ENCODE measurements at regions not wholly inside any gene's neighbourhood (a gene's known extent, or its start where the extent isn't known, plus 50 kb on each side); places are given as distances from the start of the nearest gene placed in this dataset.

DNA sequence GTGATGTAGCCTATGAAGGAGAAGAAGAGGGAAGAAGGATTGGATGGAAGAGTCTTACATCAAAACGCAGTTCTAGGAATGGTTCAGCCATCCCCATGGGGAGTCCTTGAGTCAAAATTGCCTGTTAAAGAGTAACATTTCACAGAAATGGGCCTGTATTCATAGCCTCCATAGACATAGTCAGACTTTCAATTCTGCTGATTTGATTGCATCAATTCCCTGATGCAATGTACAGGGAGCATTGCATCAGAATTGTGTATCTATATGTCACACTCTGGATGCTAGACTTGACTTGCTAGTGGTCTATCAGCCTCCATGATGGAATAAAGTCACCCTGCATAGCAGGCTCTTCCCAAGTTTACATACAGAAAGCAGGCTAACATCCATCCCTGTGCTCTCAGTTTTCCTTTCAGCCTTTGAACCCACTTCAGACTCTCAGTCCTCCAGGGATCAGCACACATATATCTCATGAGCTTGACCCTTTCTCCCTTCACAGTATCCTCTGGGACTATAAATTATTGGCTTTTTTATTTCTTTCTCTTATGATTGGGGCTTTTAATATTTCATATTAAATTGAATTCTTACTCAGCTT is 1111.7 kb upstream of the B3GALT2 start:
- no peaks in the 10 kb centered on the region for H3K36me3 ChIP-seq
- TF ChIP-seq, protein P1, sequence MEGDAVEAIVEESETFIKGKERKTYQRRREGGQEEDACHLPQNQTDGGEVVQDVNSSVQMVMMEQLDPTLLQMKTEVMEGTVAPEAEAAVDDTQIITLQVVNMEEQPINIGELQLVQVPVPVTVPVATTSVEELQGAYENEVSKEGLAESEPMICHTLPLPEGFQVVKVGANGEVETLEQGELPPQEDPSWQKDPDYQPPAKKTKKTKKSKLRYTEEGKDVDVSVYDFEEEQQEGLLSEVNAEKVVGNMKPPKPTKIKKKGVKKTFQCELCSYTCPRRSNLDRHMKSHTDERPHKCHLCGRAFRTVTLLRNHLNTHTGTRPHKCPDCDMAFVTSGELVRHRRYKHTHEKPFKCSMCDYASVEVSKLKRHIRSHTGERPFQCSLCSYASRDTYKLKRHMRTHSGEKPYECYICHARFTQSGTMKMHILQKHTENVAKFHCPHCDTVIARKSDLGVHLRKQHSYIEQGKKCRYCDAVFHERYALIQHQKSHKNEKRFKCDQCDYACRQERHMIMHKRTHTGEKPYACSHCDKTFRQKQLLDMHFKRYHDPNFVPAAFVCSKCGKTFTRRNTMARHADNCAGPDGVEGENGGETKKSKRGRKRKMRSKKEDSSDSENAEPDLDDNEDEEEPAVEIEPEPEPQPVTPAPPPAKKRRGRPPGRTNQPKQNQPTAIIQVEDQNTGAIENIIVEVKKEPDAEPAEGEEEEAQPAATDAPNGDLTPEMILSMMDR (IDR thresholded peaks at IDR 0.05): no peak
- H3K9me3 ChIP-seq: no peaks in the 10 kb centered on the region
- no peak for DNase-seq (ENCODE audit: low spot score)
- no peak overlapping the region for H3K27ac ChIP-seq
- ATAC-seq (ENCODE audit: insufficient number of reproducible peaks, low FRiP score, low read depth): no peak
- no peaks in the 10 kb centered on the region for H3K4me1 ChIP-seq (ENCODE audit: control insufficient read depth in 1 of 2, low read depth in 2 of 2)
- no peaks in the 10 kb centered on the region for H3K27me3 ChIP-seq (replicated peaks; ENCODE audit: insufficient read depth)
- no peak overlapping the region for H3K4me3 ChIP-seq

DNA sequence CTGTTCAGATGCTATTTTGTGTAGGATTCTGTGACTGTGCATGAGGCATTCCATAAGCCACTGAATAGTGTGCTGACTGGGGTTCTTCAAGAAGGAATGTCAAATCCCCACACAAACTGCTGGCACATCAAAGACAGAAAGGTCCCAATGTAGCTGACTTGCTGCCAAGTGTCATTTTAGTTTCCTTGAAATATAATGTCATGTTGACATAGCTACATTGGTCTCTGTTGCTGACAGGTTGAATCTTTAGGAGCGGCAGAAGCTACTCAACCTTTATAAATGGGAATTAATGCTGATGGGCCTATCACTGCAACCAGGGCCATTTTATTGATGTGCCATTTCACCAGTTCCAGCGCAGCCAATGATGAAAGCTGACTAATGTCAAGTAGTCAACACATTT is 1110.7 kb upstream of the B3GALT2 start:
- Histone ChIP-seq H3K36me3 (no peaks in the 10 kb centered on the region), H3K4me1 (ENCODE audit: control insufficient read depth in 1 of 2, low read depth in 2 of 2) (no peaks in the 10 kb centered on the region), H3K27me3 (replicated peaks; ENCODE audit: insufficient read depth) (no peaks in the 10 kb centered on the region), H3K4me3 (no peak overlapping the region), H3K27ac (no peak overlapping the region), H3K9me3 (no peaks in the 10 kb centered on the region)
- ATAC-seq (ENCODE audit: insufficient number of reproducible peaks, low FRiP score, low read depth): no peak
- TF ChIP-seq, protein P1 (IDR thresholded peaks at IDR 0.05): no peak
- no peak for DNase-seq (ENCODE audit: low spot score)

DNA sequence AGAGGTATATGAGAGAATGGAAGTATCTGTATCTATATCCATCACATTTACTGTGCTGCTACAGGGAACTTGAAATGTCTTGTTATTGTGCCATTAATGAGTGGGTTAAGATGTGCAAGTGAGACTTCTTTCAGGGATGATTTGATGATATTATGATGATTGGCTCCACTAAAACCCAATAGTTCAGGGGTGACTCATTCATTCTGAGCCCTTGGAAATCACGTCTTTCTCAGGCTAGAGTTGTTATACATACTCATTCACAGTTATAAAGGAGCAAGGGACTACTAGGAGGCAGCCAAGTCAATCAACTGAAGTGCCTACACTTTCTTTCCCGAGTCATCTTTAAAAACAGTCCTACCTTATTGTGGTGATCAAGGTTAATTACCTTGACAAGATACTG is 1109.8 kb upstream of the B3GALT2 start:
- Histone ChIP-seq H3K27ac (no peak overlapping the region), H3K9me3 (no peaks in the 10 kb centered on the region)
- DNase-seq (ENCODE audit: low spot score): no peak

DNA sequence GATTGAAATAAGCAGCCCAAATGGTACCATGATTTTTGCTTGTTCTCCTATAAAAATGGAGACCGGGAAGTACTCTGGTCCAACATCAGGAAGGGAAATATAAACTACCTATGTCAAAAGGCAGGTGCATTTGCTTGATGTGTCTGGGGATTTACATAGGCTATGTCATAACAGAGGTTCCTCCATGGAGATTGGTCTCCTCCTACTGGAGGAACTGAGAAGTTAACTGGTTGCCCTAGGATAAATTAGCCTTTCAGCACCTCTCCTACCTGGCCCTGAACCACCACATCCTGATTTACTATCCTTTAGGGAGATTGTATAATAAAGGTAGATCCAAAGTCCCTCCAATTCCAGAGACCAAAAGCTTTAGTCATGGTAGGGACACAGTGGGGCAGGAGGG is 1109.3 kb upstream of the B3GALT2 start:
- TF ChIP-seq, protein P1 (IDR thresholded peaks at IDR 0.05): peak; percentile 25
- no peaks in the 10 kb centered on the region for H3K9me3 ChIP-seq
- ATAC-seq (ENCODE audit: insufficient number of reproducible peaks, low FRiP score, low read depth) (no peak), DNase-seq (ENCODE audit: low spot score) (no peak)
- H3K27me3 ChIP-seq (replicated peaks; ENCODE audit: insufficient read depth): no peaks in the 10 kb centered on the region
- no peak overlapping the region for H3K27ac ChIP-seq
- no peak overlapping the region for H3K4me3 ChIP-seq
- no peaks in the 10 kb centered on the region for H3K36me3 ChIP-seq
- no peaks in the 10 kb centered on the region for H3K4me1 ChIP-seq (ENCODE audit: control insufficient read depth in 1 of 2, low read depth in 2 of 2)

More for the DNA sequence above, 1109.8 kb upstream of the B3GALT2 start:
- Histone ChIP-seq H3K36me3 (no peaks in the 10 kb centered on the region), H3K4me3 (no peak overlapping the region), H3K4me1 (ENCODE audit: control insufficient read depth in 1 of 2, low read depth in 2 of 2) (no peaks in the 10 kb centered on the region), H3K27me3 (replicated peaks; ENCODE audit: insufficient read depth) (no peaks in the 10 kb centered on the region)
- TF ChIP-seq, protein P1 (IDR thresholded peaks at IDR 0.05): no peak
- no peak for ATAC-seq (ENCODE audit: insufficient number of reproducible peaks, low FRiP score, low read depth)

DNA sequence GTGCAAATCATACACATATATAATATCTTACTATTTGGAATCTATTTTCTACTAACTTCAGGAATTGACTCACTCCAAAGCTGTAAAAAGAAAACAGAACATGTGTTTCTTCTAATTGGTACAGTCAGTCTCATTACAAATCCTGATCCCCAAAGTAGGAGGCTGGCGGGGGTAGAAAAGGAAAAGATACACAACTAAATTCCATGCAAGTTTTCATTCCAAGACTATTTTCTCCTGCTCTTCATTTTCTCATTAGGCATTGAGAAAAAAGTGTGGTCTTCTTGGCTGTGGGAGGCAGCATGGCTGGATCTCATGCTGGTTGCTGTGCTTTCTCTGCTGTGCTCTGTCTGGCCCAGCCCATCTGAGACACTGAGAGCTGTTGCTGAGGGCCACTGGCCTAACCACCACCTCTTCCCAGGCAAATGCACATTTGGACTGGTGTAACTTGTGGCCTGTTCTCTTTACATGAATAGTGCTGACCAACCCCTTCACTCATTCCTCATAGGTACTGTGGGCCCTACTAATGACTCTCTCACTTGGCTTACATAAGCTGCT is 1107.5 kb upstream of the B3GALT2 start:
- no peak for ATAC-seq (ENCODE audit: insufficient number of reproducible peaks, low FRiP score, low read depth)
- Histone ChIP-seq H3K27ac (no peak overlapping the region), H3K36me3 (no peaks in the 10 kb centered on the region), H3K9me3 (no peaks in the 10 kb centered on the region), H3K4me3 (no peak overlapping the region), H3K27me3 (replicated peaks; ENCODE audit: insufficient read depth) (no peaks in the 10 kb centered on the region), H3K4me1 (ENCODE audit: control insufficient read depth in 1 of 2, low read depth in 2 of 2) (no peaks in the 10 kb centered on the region)
- TF ChIP-seq, protein P1 (IDR thresholded peaks at IDR 0.05): no peak
- no peak for DNase-seq (ENCODE audit: low spot score)
